GM19239 (cell line): ENCODE measurements at regions not wholly inside any gene's neighbourhood (a gene's known extent, or its start where the extent isn't known, plus 50 kb on each side); places are given as distances from the start of the nearest gene placed in this dataset.
"Not testable (repeated sequence)": the region's sequence is repeated elsewhere in the genome, so short reads cannot be mapped to it uniquely, and the experiment has no call there.

Experiments
- DNase-seq: peaks from one replicate; pipeline ENCODE4 v3.0.0; 2011; ENCODE audit warnings: low spot score; ENCODE audit not compliant: insufficient read length
- FAIRE-seq: peaks from 2 replicates; lab custom pipeline; 2011; peaks lifted over from hg19 to GRCh38; lab: Jason Lieb, UNC

GRCh38 chr7:68754414-68754813 is 843.9 kb upstream of the AUTS2 start:
- FAIRE-seq (no peak), DNase-seq (no peak)

GRCh38 chr7:68756986-68757495 is 841.2 kb upstream of the AUTS2 start:
- FAIRE-seq (no peak), DNase-seq (no peak)

DNA sequence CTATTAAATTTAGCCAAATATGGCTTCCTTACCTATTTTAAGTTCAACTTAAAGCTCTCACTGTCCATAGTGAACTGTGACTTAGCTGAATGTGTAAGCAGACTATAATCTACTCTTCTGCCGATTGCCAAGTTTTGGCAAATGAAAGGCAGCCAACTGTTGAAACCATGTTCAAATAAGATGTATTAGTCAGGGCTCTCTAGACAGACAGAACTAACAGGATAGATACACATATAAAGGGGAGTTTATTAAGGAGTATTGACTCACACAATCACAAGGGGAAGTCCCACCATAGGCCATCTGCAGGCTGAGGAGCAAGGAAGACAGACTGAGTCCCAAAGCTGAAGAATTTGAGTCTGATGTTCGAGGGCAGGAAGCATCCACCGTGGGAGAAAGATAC is 837.7 kb upstream of the AUTS2 start:
- FAIRE-seq (no peak), DNase-seq (no peak)

DNA sequence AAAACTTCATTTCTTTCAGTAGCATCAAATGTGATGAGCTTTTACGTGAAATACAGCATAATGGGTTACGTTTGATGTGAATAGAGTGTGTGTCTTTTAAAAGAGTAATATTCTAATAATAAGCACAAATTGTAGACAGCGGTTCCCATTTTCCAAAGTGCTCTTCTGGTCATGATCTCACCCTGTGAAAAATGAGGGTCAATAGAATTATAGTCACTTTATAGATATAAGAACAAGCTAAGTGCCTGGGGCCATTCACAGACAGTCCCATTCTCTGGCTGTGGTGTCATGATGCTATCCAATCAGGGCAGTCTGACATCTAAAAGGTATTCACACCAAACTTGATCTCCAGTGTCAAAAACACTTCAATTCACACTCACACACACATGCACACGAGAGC is 830.8 kb upstream of the AUTS2 start:
- FAIRE-seq (no peak), DNase-seq (no peak)

- FAIRE-seq = no peak
Observed at GRCh38 chr7:68770649-68771048, 827.6 kb upstream of the AUTS2 start.

GRCh38 chr7:68776326-68776725 is 821.9 kb upstream of the AUTS2 start:
- FAIRE-seq (no peak), DNase-seq (no peak)

More at GRCh38 chr7:68770649-68771048, 827.6 kb upstream of the AUTS2 start:
- no peak for DNase-seq

DNA sequence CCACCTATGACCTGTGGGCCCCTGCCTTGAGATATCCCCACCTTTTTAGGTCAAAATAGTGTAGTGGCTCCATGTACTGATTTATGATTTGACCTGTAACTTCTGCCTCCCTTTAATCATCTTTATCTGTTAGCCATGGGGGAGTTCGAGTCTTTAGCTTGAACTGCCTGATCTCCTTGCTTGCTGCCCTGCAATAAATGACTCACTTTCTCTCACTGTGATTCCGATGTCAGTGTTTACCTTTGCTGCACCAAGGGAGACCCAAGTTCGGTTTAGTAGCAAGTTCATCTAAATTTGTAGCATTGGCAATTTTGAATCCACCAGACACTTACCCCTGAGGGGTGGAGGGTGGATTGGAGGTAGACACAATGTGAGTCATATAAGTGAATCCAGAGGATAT is 814.6 kb upstream of the AUTS2 start:
- FAIRE-seq (no peak), DNase-seq (no peak)

- FAIRE-seq (no peak), DNase-seq (no peak)
Observed at GRCh38 chr7:68785036-68785435, 813.2 kb upstream of the AUTS2 start.

DNA sequence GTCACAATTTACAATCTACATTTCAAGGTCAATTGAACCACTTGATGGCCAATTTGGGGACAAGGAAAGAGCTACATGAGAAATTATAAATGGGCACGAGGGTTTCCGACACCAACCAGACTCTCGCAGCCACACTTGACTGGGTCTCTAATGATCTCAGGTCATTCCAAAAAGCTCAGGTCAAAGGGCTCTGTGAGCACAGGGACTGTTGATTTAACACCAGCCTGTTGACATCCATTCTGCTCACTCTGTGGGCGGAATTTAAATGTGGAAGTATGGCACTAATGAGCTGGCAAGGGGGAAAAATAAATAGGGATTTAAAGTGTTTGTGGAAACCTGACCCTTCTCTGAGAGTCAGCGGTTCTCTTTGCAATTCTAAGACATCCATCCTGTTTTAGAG is 810.7 kb upstream of the AUTS2 start:
- FAIRE-seq (no peak), DNase-seq (no peak)

DNA sequence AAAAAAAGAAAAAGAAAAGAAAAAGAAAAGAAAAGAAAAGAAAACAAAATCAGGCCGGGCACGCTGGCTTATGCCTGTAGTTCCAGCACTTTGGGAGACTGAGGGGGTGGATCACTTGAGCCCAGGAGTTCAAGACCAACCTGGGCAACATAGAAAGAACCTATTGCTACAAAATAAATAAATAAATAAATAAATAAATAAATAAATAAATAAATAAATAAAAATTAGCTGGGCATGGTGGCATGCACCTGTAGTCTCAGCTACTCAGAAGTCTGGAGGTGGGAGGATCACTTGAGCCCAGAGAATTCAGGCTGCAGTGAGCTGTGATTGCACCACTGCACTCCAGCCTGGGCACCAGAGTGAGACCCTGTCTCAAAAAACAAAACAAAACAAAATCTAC is 809.7 kb upstream of the AUTS2 start:
- FAIRE-seq, DNase-seq: not testable (repeated sequence)

DNA sequence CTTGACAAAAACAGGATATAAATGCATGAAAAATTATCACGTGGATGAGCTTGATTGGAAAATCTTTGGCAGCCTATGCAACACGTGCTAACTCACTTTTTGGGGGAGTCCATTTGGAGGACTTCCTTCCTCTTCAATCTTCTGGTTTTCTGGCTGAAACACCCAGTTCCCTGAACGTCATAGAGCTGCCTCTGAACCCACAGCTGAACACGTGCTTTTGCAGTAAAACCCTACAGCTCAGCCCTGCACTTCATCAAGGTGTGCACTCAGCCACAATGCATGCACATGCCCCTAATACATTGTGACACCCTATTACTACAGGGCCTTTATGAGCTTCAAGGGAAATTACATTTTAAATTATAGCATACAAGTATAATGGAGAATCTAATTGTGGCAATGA is 808.7 kb upstream of the AUTS2 start:
- DNase-seq (no peak), FAIRE-seq (no peak)

DNA sequence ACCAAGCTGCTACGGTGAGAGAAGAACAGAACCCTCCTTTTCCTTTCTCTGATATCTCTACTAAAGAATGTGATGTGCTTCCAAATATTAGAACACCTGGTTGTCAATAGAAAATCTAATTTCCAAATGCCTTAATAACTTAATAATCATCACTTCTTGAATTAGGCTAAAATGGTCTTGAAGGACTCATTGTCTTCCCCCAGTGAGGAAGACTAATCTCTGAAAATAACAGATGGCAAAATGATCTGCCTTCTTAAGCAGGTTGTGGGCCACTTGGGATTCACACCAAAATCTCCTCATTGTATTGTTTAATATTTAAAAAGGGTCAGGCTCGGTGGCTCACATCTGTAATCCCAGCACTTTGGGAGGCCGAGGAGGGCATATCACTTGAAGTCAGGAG is 805.9 kb upstream of the AUTS2 start:
- FAIRE-seq (no peak), DNase-seq (no peak)

- no peak for DNase-seq
- FAIRE-seq = no peak
Observed at GRCh38 chr7:68793513-68793912, 804.8 kb upstream of the AUTS2 start.

- no peak for FAIRE-seq
- no peak for DNase-seq
Observed at GRCh38 chr7:68800316-68800715, 798.0 kb upstream of the AUTS2 start.

- no peak for FAIRE-seq
- no peak for DNase-seq
Observed at GRCh38 chr7:68805159-68805558, 793.1 kb upstream of the AUTS2 start.

GRCh38 chr7:68807666-68808065 is 790.6 kb upstream of the AUTS2 start:
- DNase-seq (no peak), FAIRE-seq (no peak)

GRCh38 chr7:68813551-68814080 is 784.7 kb upstream of the AUTS2 start:
- FAIRE-seq = no peak
- DNase-seq = no peak

DNA sequence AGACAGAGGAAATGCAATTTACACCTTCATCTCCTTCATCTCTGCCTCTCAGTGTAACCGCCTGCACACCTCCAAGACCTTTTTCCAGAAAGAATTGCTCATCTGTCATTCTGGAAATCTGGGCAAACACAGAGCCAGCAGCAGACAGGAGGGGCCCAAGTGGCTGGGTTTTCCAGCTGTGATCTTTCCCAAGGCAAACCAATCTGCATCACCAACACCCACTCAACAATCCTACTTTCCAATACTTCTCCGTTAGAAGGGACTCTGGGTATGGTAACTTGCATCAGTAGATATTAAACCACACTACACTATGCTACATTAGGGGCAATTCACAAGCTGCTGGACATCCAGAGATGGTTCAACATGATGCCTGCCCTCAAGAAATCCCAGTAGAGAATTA is 781.8 kb upstream of the AUTS2 start:
- FAIRE-seq = no peak
- no peak for DNase-seq

DNA sequence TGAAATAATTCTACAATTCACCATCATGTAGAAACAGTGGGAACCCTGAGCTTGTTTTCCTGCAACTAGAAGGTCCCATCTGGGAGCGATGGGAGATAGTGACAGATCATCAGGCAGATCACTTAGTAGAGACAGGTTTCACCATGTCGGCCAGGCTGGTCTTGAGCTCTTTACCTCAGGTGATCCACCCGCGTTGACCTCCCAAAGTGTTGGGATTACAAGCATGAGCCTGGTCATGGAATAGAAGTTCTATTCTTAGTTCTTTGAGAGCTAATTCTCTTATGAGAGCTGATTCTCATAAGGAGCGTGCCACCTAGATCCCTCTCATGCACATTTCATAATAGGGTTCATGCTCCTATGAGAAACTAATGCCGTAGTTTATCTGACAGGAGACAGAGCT is 778.0 kb upstream of the AUTS2 start:
- no peak for FAIRE-seq

GRCh38 chr7:68821846-68822245 is 776.4 kb upstream of the AUTS2 start:
- FAIRE-seq (no peak), DNase-seq (no peak)

More for the DNA sequence above, 778.0 kb upstream of the AUTS2 start:
- DNase-seq = no peak

DNA sequence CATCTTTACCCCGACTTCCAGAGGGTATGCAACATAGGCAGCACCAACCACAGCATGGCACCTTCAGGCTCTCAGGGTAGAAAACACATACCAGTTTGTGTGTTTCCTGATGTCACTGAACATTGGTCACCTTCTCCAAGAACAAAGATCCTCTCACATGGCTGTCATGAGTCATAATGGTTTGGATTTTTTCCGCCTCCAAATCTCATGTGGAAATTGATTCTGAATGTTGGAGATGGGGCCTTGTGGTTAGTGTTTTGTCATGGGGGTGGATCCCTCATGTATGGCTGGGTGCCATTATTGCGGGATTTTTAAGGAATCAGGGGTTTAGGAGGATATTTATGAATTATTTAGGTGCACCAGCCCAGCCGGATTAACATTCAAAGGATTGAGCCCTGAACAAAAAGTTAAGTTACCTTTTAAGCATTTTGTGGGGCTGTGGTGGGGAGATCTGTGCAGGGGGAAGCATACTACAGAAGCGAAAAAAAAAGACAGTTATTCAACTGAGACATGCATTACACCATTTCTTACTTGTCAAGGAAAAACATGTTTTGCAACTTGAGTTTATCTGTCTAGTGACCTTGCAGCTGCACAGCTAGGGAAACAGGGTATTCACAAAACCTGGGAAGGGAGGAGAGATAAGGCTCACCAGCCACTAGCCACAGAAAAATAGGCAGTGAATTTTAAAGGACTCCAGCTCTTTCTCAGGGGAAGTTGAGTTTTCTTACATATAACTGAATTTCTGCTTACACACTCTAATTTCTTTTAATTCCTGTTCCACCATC is 774.1 kb upstream of the AUTS2 start:
- DNase-seq (no peak), FAIRE-seq (no peak)

GRCh38 chr7:68828575-68828974 is 769.7 kb upstream of the AUTS2 start:
- FAIRE-seq (no peak), DNase-seq (no peak)
